GM19099 (cell line): ENCODE measurements at regions not wholly inside any gene's neighbourhood (a gene's known extent, or its start where the extent isn't known, plus 50 kb on each side); places are given as distances from the start of the nearest gene placed in this dataset.

ENCODE experiments used
- POLR2A ChIP-seq: IDR thresholded peaks from 3 replicates; pipeline ENCODE4 v1.6.1; 2011; ENCODE audit warnings: low read depth; ENCODE audit not compliant: insufficient read length; ENCODE audit errors: extremely low read depth

DNA sequence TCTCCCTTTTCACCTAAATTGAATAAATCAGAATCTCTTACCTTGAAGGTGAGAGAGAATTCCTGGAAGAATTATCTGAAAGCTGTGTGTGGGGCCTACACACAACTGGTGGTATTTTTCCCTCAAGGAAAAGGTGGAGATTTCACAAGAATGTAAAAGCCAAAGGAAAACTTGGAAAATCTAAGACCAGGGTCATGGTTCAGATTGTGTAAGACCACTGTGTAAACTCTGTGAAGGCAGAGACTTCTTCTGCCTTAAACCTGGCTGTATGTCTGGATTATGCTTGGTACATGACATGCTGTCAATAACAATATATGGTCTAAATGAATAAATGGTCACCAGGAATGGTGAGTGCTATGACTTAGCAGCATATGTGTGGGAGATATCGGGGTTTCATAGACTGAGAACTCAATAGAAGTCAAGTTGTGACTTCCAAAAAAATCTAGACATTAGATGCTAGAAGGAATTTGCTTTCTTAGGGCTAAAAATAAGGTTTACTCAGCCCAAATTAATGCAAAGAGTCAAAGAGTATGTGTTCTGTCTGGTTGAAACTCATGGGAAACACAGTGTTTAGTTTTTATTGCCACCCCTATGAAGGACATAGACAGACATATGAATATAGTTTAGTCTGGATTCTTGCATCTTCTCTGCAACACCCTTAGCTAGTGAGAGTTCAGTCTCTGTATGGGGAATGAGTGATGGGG is 163.7 kb downstream of the SNAPC1 start:
- TF ChIP-seq POLR2A, result no peak

DNA sequence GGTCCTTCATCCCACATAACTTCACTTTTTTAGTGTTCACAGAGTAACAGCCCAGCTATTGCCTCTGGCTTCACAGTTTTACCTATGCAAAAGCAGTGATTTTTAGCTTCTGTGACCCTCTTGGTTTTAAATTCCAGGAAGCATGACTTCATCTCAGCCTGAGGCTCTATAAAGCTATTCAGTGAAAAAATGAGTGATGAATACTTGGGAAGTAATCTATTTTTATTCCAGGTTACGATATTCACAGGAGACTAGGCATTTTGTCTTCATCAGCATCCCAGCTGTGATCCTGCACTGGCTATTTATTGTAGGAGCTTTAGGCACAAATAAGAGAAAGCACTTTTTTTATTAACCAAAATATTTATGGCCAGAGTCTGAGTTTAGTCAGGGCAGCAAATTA is 164.8 kb downstream of the SNAPC1 start:
- TF ChIP-seq POLR2A, result no peak

DNA sequence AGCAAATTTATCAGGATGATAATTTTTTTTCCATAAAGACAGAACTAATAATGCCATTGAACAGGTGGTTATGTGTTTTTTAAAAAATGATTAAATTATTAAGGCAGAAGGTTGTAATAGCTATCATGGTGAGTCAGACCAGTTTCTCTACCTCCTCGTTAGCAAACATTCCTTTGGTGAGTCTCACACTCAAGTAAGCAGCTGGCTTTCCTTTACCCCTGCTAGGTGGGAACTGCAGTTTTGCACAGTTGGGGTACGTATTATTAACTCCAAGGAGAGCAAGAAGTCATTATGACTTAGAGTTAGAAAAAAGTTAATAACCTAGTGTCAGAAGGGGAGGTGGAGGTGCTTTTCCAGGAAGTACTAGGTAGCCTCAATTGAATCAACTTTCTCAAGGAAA is 165.3 kb downstream of the SNAPC1 start:
- no peak for TF ChIP-seq POLR2A

GRCh38 chr14:61928300-61928699 is 166.1 kb downstream of the SNAPC1 start:
- TF ChIP-seq POLR2A, result no peak

DNA sequence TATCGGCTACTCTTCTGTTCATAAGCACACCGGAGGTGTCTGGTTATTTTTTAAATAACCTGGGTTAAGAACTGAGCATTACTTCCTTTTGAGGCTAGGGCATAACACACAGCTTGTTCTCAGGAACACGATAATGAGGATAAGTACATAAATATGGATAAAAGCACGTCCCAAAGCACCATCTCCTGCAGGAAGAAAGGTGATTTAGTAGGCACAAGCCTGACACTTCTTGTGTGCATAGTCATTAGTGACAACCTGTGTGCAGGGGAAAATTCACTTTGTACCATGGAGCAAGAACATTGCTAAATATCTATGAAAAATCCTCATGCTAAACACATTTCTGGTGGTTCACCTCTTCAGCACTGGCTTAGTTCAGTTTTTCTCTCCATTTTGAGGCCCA is 166.5 kb downstream of the SNAPC1 start:
- TF ChIP-seq POLR2A, result no peak

DNA sequence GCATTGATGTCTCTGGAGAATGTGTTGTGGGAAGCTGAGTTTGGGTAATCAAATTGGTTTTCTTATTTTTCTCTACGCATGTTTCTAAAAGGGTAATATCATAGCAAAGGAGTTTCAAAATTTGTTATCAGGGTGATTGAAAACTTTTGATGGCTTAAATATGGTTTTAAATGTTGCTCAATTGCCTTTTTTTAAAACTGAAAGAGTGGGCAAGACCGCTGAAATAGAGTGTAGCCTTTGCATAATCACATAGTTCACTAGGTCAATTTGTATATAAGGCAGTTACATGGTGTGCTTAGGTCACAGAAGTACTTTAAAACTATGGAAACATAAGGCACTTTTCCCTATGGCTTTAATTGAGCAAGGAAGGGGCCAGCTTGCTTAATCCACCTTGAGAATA is 167.4 kb downstream of the SNAPC1 start:
- TF ChIP-seq POLR2A, result no peak

GRCh38 chr14:61930101-61930857 is 168.1 kb downstream of the SNAPC1 start:
- TF ChIP-seq POLR2A, result no peak

- TF ChIP-seq POLR2A, result no peak
Measured at GRCh38 chr14:61932974-61933373, 170.8 kb downstream of the SNAPC1 start.

- no peak for TF ChIP-seq POLR2A
Measured at GRCh38 chr14:61934385-61934784, 172.2 kb downstream of the SNAPC1 start.

GRCh38 chr14:61939776-61940175 is 177.6 kb downstream of the SNAPC1 start:
- no peak for TF ChIP-seq POLR2A

GRCh38 chr14:61940666-61941420 is 178.6 kb downstream of the SNAPC1 start:
- TF ChIP-seq POLR2A, result no peak

DNA sequence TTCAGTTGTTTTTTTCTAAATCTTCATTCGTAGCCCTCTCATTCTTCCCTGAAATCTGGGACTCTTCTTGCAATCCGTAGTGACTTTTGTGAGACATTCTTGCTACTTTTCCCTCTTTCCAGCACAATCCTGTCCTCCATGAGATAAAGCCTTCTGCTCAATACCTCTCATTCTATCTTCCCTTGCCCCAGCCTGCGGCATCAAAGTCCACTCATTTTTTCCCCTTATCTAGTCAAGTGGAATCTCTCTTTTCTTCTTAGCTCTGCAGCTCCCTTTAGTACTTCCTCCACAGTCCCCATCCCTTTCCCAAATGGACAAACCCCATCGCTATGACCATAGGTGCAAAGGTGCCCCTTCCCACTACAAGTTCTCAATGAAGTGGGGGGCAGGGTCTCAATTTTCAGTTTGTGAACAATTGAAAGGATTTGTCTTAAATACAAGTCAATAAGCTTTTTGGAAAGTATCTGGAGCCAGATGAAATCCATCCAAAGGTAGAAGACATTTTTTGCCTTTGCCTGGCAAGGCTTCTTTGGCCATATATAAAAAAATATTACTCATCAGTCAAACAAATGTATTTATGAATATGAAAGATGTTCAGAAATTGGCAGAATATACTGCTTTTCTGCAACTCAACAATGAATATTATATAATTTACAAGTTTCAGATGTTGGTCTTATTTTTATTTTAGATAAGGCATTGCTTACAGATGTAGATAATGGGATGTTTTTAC is 179.4 kb downstream of the SNAPC1 start:
- no peak for TF ChIP-seq POLR2A

GRCh38 chr14:61948376-61948775 is 186.2 kb downstream of the SNAPC1 start:
- no peak for TF ChIP-seq POLR2A

DNA sequence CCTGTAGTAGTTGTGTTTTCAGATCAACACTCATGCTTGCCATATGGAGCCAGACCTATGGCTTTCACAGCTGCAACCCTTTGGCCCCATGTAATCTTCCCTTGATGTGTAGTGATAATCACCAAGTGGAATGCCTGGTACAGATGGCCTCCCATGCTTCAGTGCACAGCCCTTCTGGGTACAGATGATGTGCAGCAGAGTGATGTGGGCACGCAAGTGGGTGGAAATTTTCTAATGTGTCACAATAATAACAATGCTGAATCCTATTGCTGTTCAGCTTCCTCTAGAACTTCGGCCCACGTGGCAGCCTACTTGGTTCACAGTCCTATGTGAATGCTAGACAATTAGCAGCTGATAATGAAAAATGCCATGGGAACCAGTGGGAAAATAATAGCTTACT is 188.1 kb downstream of the SNAPC1 start:
- no peak for TF ChIP-seq POLR2A

DNA sequence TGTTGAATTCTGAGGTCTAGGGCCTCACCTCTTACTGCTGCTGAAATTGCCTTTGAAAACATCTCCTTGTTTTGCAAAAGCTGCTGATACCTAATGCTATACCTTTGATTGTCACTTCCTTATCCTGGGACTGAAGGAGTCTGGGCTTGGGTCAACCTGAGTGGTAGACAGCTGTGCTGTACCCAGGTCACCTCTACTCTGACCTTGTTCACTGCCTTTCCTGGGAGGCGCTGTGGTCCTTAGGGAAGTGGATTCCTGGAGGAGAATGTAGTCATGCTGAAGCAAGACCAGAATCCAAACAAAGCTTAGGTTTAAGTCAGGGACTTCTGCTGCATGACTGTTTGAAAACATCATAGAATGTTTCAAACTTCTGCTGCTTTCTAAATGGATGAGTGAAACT is 191.4 kb downstream of the SNAPC1 start:
- TF ChIP-seq POLR2A, result no peak
